HEK293 (cell line): ENCODE measurements at regions not wholly inside any gene's neighbourhood (a gene's known extent, or its start where the extent isn't known, plus 50 kb on each side); places are given as distances from the start of the nearest gene placed in this dataset.

Source experiments
- CTCF ChIA-PET: fragments of 350-600 bp; formaldehyde crosslinking; extraction: SDS; loops from one replicate; lab custom pipeline; 2021; ENCODE audit warnings: antibody characterized with exemption; lab: Yijun Ruan, JAX
- POLR2A ChIA-PET: fragments of 300-600 bp; formaldehyde crosslinking; extraction: SDS; loops from one replicate; lab custom pipeline; 2020; ENCODE audit warnings: antibody characterized with exemption, inconsistent platforms; lab: Yijun Ruan, JAX
- H3K27ac ChIP-seq: fragments of 200-500 bp; sonication (Bioruptor generic); 2 replicates; pipeline ENCODE4 v1.5.1; 2014; ENCODE audit warnings: low read depth, low read length, control low read depth, inconsistent platforms; ENCODE audit errors: extremely low read depth
- H3K36me3 ChIP-seq, 2 experiments: fragments of 200-500 bp in 1 of 2; sonication (Bioruptor generic) in 1 of 2; 1 replicate in 1 of 2; 2 replicates in 1 of 2; pipeline ENCODE4 v1.5.1; 2014 to 2017; ENCODE audit warnings: inconsistent platforms in 2 of 2, low read length in 2 of 2; ENCODE audit not compliant: control insufficient read depth in 2 of 2, insufficient read depth in 1 of 2
- H3K4me1 ChIP-seq: fragments of 200-500 bp; sonication (Bioruptor generic); 2 replicates; pipeline ENCODE4 v1.5.1; 2014; ENCODE audit warnings: mild to moderate bottlenecking, low read length, inconsistent platforms; ENCODE audit not compliant: control insufficient read depth, insufficient read depth
- H3K4me3 ChIP-seq: 2 replicates; pipeline ENCODE4 v1.5.1; 2011; ENCODE audit warnings: low read depth, mild to moderate bottlenecking, control low read depth, low read length, moderate library complexity
- H3K9me3 ChIP-seq: fragments of 200-500 bp; sonication (Bioruptor generic); 2 replicates; pipeline ENCODE4 v1.5.1; 2014; ENCODE audit warnings: low read depth, low read length, inconsistent platforms; ENCODE audit not compliant: control insufficient read depth, insufficient read depth
- KLF1 ChIP-seq: fragments of 450-650 bp; formaldehyde crosslinking; IDR thresholded peaks from 2 replicates; pipeline ENCODE4 v1.5.1; 2016; ENCODE audit warnings: missing biosample characterization, missing genetic modification characterization
- MZF1 ChIP-seq: fragments of 450-650 bp; formaldehyde crosslinking; IDR thresholded peaks from 2 replicates; pipeline ENCODE4 v1.5.1; 2017; ENCODE audit warnings: missing biosample characterization, missing genetic modification characterization, borderline replicate concordance
- ZBTB10 ChIP-seq: fragments of 450-650 bp; formaldehyde crosslinking; IDR thresholded peaks from 2 replicates; pipeline ENCODE4 v1.5.1; 2016; ENCODE audit warnings: missing biosample characterization, missing genetic modification characterization
- ZFP41 ChIP-seq: fragments of 450-650 bp; formaldehyde crosslinking; IDR thresholded peaks from 2 replicates; pipeline ENCODE4 v1.5.1; 2016; ENCODE audit warnings: missing biosample characterization, missing genetic modification characterization, borderline replicate concordance
- ZNF114 ChIP-seq: fragments of 450-650 bp; formaldehyde crosslinking; IDR thresholded peaks from 2 replicates; pipeline ENCODE4 v1.5.0; 2017; ENCODE audit warnings: missing biosample characterization, missing genetic modification characterization
- ZNF138 ChIP-seq: fragments of 450-650 bp; formaldehyde crosslinking; IDR thresholded peaks from 2 replicates; pipeline ENCODE4 v1.5.1; 2016; ENCODE audit warnings: missing biosample characterization, missing genetic modification characterization, borderline replicate concordance
- ZNF175 ChIP-seq: fragments of 450-650 bp; formaldehyde crosslinking; IDR thresholded peaks from 2 replicates; pipeline ENCODE4 v1.5.1; 2016; ENCODE audit warnings: missing biosample characterization, missing genetic modification characterization
- ZNF18 ChIP-seq: fragments of 450-650 bp; formaldehyde crosslinking; IDR thresholded peaks from 2 replicates; pipeline ENCODE4 v1.5.1; 2016; ENCODE audit warnings: missing biosample characterization, missing genetic modification characterization
- ZNF19 ChIP-seq: fragments of 450-650 bp; formaldehyde crosslinking; IDR thresholded peaks from 2 replicates; pipeline ENCODE4; 2016; ENCODE audit warnings: missing biosample characterization, missing genetic modification characterization, low read depth
- ZNF23 ChIP-seq: fragments of 450-650 bp; formaldehyde crosslinking; IDR thresholded peaks from 2 replicates; pipeline ENCODE4 v1.5.1; 2016; ENCODE audit warnings: missing biosample characterization, missing genetic modification characterization, borderline replicate concordance
- ZNF311 ChIP-seq: fragments of 450-650 bp; formaldehyde crosslinking; IDR thresholded peaks from 2 replicates; pipeline ENCODE4 v1.5.1; 2017; ENCODE audit warnings: missing biosample characterization, missing genetic modification characterization, borderline replicate concordance
- ZNF510 ChIP-seq: fragments of 450-650 bp; formaldehyde crosslinking; IDR thresholded peaks from 2 replicates; pipeline ENCODE4 v1.5.1; 2018; ENCODE audit warnings: mild to moderate bottlenecking, missing genetic modification characterization, missing biosample characterization; ENCODE audit not compliant: insufficient replicate concordance
- ZNF548 ChIP-seq: fragments of 450-650 bp; formaldehyde crosslinking; IDR thresholded peaks from 2 replicates; pipeline ENCODE4 v1.5.1; 2016; ENCODE audit warnings: missing biosample characterization, missing genetic modification characterization
- ZNF623 ChIP-seq: fragments of 450-650 bp; formaldehyde crosslinking; IDR thresholded peaks from 2 replicates; pipeline ENCODE4 v1.5.1; 2016; ENCODE audit warnings: missing biosample characterization, missing genetic modification characterization
- ZNF626 ChIP-seq: fragments of 450-650 bp; sonication (Bioruptor Pico); formaldehyde crosslinking; IDR thresholded peaks from 2 replicates; pipeline ENCODE4 v1.5.1; 2018; ENCODE audit warnings: missing biosample characterization, missing genetic modification characterization, inconsistent platforms
- ZNF639 ChIP-seq: fragments of 450-650 bp; formaldehyde crosslinking; IDR thresholded peaks from 2 replicates; pipeline ENCODE4 v1.5.1; 2016; ENCODE audit warnings: missing biosample characterization, missing genetic modification characterization
- ZNF660 ChIP-seq: fragments of 450-650 bp; IDR thresholded peaks from 2 replicates; pipeline ENCODE4 v1.5.1; 2018; ENCODE audit warnings: missing biosample characterization, mild to moderate bottlenecking, missing genetic modification characterization
- ZNF76 ChIP-seq: fragments of 450-650 bp; formaldehyde crosslinking; IDR thresholded peaks from 2 replicates; pipeline ENCODE4; 2016; ENCODE audit warnings: low read depth, missing biosample characterization, missing genetic modification characterization, borderline replicate concordance
- TF ChIP-seq, protein P1 (sequence below): fragments of 450-650 bp; formaldehyde crosslinking; IDR thresholded peaks from 2 replicates; pipeline ENCODE4 v1.5.1; 2016; ENCODE audit warnings: missing biosample characterization, missing genetic modification characterization
- TF ChIP-seq, protein P2 (sequence below): fragments of 450-650 bp; formaldehyde crosslinking; optimal IDR thresholded peaks from 2 replicates; pipeline ENCODE3; 2016; ENCODE audit warnings: missing biosample characterization, mild to moderate bottlenecking, missing genetic modification characterization
- TF ChIP-seq, protein P3 (sequence below): fragments of 450-650 bp; formaldehyde crosslinking; IDR thresholded peaks from 2 replicates; pipeline ENCODE4 v1.5.1; 2016; ENCODE audit warnings: missing biosample characterization, missing genetic modification characterization

DNA sequence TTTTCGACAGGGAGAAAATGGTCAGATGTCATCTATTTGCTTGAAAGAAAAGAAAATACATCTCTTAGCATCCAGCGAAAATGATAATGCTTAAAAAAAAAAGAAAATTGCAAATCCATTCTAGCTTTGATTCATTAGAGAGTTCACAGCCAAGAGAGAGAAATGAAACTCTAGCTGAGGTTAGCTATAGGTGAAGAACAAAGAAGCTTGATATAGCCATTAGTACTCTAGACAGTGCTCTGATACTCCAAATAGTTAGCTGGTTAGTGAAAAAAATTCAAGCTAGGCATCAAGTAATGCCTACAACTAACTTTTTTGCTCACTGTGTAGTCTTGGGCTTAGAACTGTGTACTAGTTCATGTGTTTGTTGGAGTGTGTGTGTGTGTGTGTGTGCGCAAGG is 721.6 kb upstream of the SOX9 start:
- Histone ChIP-seq H3K27ac (no peak overlapping the region), H3K9me3 (no peaks in the 10 kb centered on the region)
- TF ChIP-seq ZNF138 (tag by site-specific recombination) (no peak), ZNF639 (no peak), ZBTB10 (tag by site-specific recombination) (no peak), ZNF548 (tag by site-specific recombination) (no peak), ZNF175 (tag by site-specific recombination) (no peak), MZF1 (tag by site-specific recombination) (no peak), ZNF510 (tag by site-specific recombination) (no peak), ZFP41 (no peak), ZNF23 (no peak), KLF1 (tag by site-specific recombination) (no peak), ZNF114 (tag by site-specific recombination) (no peak)
- TF ChIP-seq, protein P1, sequence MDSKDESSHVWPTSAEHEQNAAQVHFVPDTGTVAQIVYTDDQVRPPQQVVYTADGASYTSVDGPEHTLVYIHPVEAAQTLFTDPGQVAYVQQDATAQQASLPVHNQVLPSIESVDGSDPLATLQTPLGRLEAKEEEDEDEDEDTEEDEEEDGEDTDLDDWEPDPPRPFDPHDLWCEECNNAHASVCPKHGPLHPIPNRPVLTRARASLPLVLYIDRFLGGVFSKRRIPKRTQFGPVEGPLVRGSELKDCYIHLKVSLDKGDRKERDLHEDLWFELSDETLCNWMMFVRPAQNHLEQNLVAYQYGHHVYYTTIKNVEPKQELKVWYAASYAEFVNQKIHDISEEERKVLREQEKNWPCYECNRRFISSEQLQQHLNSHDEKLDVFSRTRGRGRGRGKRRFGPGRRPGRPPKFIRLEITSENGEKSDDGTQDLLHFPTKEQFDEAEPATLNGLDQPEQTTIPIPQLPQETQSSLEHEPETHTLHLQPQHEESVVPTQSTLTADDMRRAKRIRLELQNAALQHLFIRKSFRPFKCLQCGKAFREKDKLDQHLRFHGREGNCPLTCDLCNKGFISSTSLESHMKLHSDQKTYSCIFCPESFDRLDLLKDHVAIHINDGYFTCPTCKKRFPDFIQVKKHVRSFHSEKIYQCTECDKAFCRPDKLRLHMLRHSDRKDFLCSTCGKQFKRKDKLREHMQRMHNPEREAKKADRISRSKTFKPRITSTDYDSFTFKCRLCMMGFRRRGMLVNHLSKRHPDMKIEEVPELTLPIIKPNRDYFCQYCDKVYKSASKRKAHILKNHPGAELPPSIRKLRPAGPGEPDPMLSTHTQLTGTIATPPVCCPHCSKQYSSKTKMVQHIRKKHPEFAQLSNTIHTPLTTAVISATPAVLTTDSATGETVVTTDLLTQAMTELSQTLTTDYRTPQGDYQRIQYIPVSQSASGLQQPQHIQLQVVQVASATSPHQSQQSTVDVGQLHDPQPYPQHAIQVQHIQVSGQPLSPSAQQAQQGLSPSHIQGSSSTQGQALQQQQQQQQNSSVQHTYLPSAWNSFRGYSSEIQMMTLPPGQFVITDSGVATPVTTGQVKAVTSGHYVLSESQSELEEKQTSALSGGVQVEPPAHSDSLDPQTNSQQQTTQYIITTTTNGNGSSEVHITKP (tag by site-specific recombination): no peak
- TF ChIP-seq, all 188 proteins: peak for 0
- CTCF ChIA-PET: interaction anchor here (0.7 to 1.1 kb wide), 2 partner anchors 63 to 330 kb away, joined by 3 to 4 read pairs; no protein-coding TSS in a partner anchor
- no peaks in the 10 kb centered on the region for H3K36me3 ChIP-seq
- H3K4me3 ChIP-seq: no peak overlapping the region
- H3K4me1 ChIP-seq: peaks cover 13% of the 10 kb centered on the region; the same call in 1 of the 2 replicates
- POLR2A ChIA-PET: interaction anchor here (0.5 kb wide), 1 partner anchor 10 kb away, joined by 4 read pairs; no protein-coding TSS in a partner anchor

GRCh38 chr17:71399649-71400048 is 721.2 kb upstream of the SOX9 start:
- no peak overlapping the region for H3K4me3 ChIP-seq
- CTCF ChIA-PET: interaction anchor here (0.7 to 1.1 kb wide), 2 partner anchors 62 to 330 kb away, joined by 3 to 4 read pairs; no protein-coding TSS in a partner anchor
- H3K4me1 ChIP-seq: peaks cover 13% of the 10 kb centered on the region; the same call in 1 of the 2 replicates
- no peaks in the 10 kb centered on the region for H3K36me3 ChIP-seq
- no peaks in the 10 kb centered on the region for H3K9me3 ChIP-seq
- POLR2A ChIA-PET: no interaction called here
- H3K27ac ChIP-seq: no peak overlapping the region
- TF ChIP-seq ZNF18: no peak
- TF ChIP-seq ZNF660 (tag by site-specific recombination): no peak
- TF ChIP-seq, protein P2, sequence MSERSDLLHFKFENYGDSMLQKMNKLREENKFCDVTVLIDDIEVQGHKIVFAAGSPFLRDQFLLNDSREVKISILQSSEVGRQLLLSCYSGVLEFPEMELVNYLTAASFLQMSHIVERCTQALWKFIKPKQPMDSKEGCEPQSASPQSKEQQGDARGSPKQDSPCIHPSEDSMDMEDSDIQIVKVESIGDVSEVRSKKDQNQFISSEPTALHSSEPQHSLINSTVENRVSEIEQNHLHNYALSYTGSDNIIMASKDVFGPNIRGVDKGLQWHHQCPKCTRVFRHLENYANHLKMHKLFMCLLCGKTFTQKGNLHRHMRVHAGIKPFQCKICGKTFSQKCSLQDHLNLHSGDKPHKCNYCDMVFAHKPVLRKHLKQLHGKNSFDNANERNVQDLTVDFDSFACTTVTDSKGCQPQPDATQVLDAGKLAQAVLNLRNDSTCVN: no peak
- no peak for TF ChIP-seq ZNF19 (tag by site-specific recombination)
- no peak for TF ChIP-seq ZNF623 (tag by site-specific recombination)
- TF ChIP-seq, protein P3, sequence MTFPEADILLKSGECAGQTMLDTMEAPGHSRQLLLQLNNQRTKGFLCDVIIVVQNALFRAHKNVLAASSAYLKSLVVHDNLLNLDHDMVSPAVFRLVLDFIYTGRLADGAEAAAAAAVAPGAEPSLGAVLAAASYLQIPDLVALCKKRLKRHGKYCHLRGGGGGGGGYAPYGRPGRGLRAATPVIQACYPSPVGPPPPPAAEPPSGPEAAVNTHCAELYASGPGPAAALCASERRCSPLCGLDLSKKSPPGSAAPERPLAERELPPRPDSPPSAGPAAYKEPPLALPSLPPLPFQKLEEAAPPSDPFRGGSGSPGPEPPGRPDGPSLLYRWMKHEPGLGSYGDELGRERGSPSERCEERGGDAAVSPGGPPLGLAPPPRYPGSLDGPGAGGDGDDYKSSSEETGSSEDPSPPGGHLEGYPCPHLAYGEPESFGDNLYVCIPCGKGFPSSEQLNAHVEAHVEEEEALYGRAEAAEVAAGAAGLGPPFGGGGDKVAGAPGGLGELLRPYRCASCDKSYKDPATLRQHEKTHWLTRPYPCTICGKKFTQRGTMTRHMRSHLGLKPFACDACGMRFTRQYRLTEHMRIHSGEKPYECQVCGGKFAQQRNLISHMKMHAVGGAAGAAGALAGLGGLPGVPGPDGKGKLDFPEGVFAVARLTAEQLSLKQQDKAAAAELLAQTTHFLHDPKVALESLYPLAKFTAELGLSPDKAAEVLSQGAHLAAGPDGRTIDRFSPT (tag by site-specific recombination): no peak
- no peak for TF ChIP-seq ZNF626
- no peak for TF ChIP-seq ZNF311 (tag by site-specific recombination)
- TF ChIP-seq ZNF76 (tag by site-specific recombination): no peak
- TF ChIP-seq ZFP41: no peak
